H9 (cell line): ENCODE measurements at regions not wholly inside any gene's neighbourhood (a gene's known extent, or its start where the extent isn't known, plus 50 kb on each side); places are given as distances from the start of the nearest gene placed in this dataset.

ENCODE experiments used
- DNase-seq: peaks from one replicate; pipeline ENCODE4 v3.0.0-alpha.2; 2017
- H2AFZ ChIP-seq: one replicate; pipeline ENCODE4 v1.6.1; 2013; ENCODE audit warnings: mild to moderate bottlenecking, low read length, control low read depth, moderate library complexity
- H2AK5ac ChIP-seq: 2 replicates; pipeline ENCODE4 v1.6.1; 2013; ENCODE audit warnings: low read length, control low read depth, mixed read lengths; ENCODE audit not compliant: insufficient read length
- H2BK120ac ChIP-seq: one replicate; pipeline ENCODE4 v1.6.1; 2013; ENCODE audit warnings: low read depth, mild to moderate bottlenecking, low read length, control low read depth, inconsistent platforms; ENCODE audit not compliant: poor library complexity, severe bottlenecking
- H2BK12ac ChIP-seq: 2 replicates; pipeline ENCODE4 v1.6.1; 2013; ENCODE audit warnings: low read length, control low read depth, mixed read lengths, low read depth; ENCODE audit not compliant: insufficient read length
- H2BK15ac ChIP-seq: 2 replicates; pipeline ENCODE4 v1.6.1; 2013; ENCODE audit warnings: low read depth, low read length, control low read depth
- H2BK20ac ChIP-seq: one replicate; pipeline ENCODE4 v1.6.1; 2013; ENCODE audit warnings: low read depth, mild to moderate bottlenecking, low read length, control low read depth, inconsistent platforms; ENCODE audit not compliant: poor library complexity, severe bottlenecking
- H2BK5ac ChIP-seq: 2 replicates; pipeline ENCODE4 v1.6.1; 2013; ENCODE audit warnings: low read length, control low read depth, mixed read lengths; ENCODE audit not compliant: insufficient read length
- H3K14ac ChIP-seq: 2 replicates; pipeline ENCODE4 v1.6.1; 2013; ENCODE audit warnings: low read length, control low read depth; ENCODE audit not compliant: insufficient read depth
- H3K18ac ChIP-seq: 2 replicates; pipeline ENCODE4 v1.6.1; 2013; ENCODE audit warnings: low read depth, mild to moderate bottlenecking, mixed read lengths, low read length, control low read depth; ENCODE audit not compliant: insufficient read length
- H3K23ac ChIP-seq: 2 replicates; pipeline ENCODE4 v1.6.1; 2013; ENCODE audit warnings: low read length, control low read depth, mixed read lengths, low read depth; ENCODE audit not compliant: insufficient read length
- H3K23me2 ChIP-seq: 2 replicates; pipeline ENCODE4 v1.6.1; 2013; ENCODE audit warnings: low read depth, mild to moderate bottlenecking, mixed read lengths, low read length, control low read depth; ENCODE audit not compliant: insufficient read length, poor library complexity, severe bottlenecking
- H3K27ac ChIP-seq: 2 replicates; pipeline ENCODE4 v1.5.1; 2013; ENCODE audit warnings: low read length, control low read depth, mixed read lengths, low read depth; ENCODE audit not compliant: insufficient read length
- H3K27me3 ChIP-seq: 2 replicates; pipeline ENCODE4 v1.6.1; 2013; ENCODE audit warnings: low read length, control low read depth, inconsistent platforms; ENCODE audit not compliant: insufficient read depth
- H3K4ac ChIP-seq: 2 replicates; pipeline ENCODE4 v1.6.1; 2013; ENCODE audit warnings: low read depth, mild to moderate bottlenecking, control low read depth, inconsistent platforms, low read length, moderate library complexity
- H3K4me1 ChIP-seq: 2 replicates; pipeline ENCODE4 v1.6.1; 2013; ENCODE audit warnings: low read length, control low read depth, inconsistent platforms; ENCODE audit not compliant: insufficient read depth
- H3K4me2 ChIP-seq: 2 replicates; pipeline ENCODE4 v1.6.1; 2013; ENCODE audit warnings: low read length, control low read depth, mixed read lengths; ENCODE audit not compliant: insufficient read length, insufficient read depth
- H3K56ac ChIP-seq: 2 replicates; pipeline ENCODE4 v1.6.1; 2013; ENCODE audit warnings: low read depth, mild to moderate bottlenecking, mixed read lengths, low read length, control low read depth; ENCODE audit not compliant: insufficient read length
- H3K79me1 ChIP-seq: 2 replicates; pipeline ENCODE4 v1.6.1; 2013; ENCODE audit warnings: low read depth, mild to moderate bottlenecking, moderate library complexity, low read length, control low read depth, inconsistent platforms; ENCODE audit not compliant: insufficient read depth, poor library complexity, severe bottlenecking
- H3K79me2 ChIP-seq: 2 replicates; pipeline ENCODE4 v1.6.1; 2013; ENCODE audit warnings: low read length, control low read depth, inconsistent platforms; ENCODE audit not compliant: insufficient read depth
- H3K9ac ChIP-seq: 2 replicates; pipeline ENCODE4 v1.6.1; 2013; ENCODE audit warnings: low read length, control low read depth, mixed read lengths; ENCODE audit not compliant: insufficient read length; ENCODE audit errors: extremely low read depth
- H3K9me3 ChIP-seq: one replicate; pipeline ENCODE4 v1.6.1; 2013; ENCODE audit warnings: low read depth, low read length, inconsistent platforms; ENCODE audit not compliant: control insufficient read depth
- H3T11ph ChIP-seq: one replicate; pipeline ENCODE4 v1.6.1; 2013; ENCODE audit warnings: mild to moderate bottlenecking, low read length, control low read depth, inconsistent platforms
- H4K20me1 ChIP-seq: one replicate; pipeline ENCODE4 v1.6.1; 2013; ENCODE audit not compliant: control insufficient read depth, insufficient read length, insufficient read depth
- H4K5ac ChIP-seq: 2 replicates; pipeline ENCODE4 v1.6.1; 2013; ENCODE audit warnings: low read depth, mild to moderate bottlenecking, mixed read lengths, low read length, control low read depth; ENCODE audit not compliant: insufficient read length
- H4K8ac ChIP-seq: replicated peaks from 2 replicates; pipeline ENCODE4 v1.6.1; 2013; ENCODE audit warnings: low read length, control low read depth, mixed read lengths, low read depth; ENCODE audit not compliant: insufficient read length
- H4K91ac ChIP-seq: 2 replicates; pipeline ENCODE4 v1.6.1; 2013; ENCODE audit warnings: low read depth, mild to moderate bottlenecking, moderate library complexity, mixed read lengths, low read length, control low read depth; ENCODE audit not compliant: insufficient read length
- H3K27ac Mint-ChIP-seq, 3 experiments: 2 replicates in 2 of 3; 3 replicates in 1 of 3; pipeline ENCODE4 v1.8.0; 2020 to 2021; ENCODE audit warnings: mixed read lengths in 3 of 3, mild to moderate bottlenecking in 1 of 3, moderate library complexity in 1 of 3
- H3K27me3 Mint-ChIP-seq: 2 replicates; pipeline ENCODE4 v1.8.0; 2021; ENCODE audit warnings: low read depth, mild to moderate bottlenecking, moderate library complexity, mixed read lengths
- H3K36me3 Mint-ChIP-seq, 3 experiments: 2 replicates in 2 of 3; 3 replicates in 1 of 3; pipeline ENCODE4 v1.8.0; 2020 to 2021; ENCODE audit warnings: low read depth in 3 of 3, mixed read lengths in 3 of 3; ENCODE audit not compliant: insufficient read depth in 1 of 3
- H3K4me1 Mint-ChIP-seq, 2 experiments: 2 replicates each; pipeline ENCODE4 v1.8.0; 2020; ENCODE audit warnings: mixed read lengths in 2 of 2
- H3K4me3 Mint-ChIP-seq, 2 experiments: 2 replicates in 1 of 2; 3 replicates in 1 of 2; pipeline ENCODE4 v1.8.0; 2020 to 2021; ENCODE audit warnings: mild to moderate bottlenecking in 2 of 2, mixed read lengths in 2 of 2, moderate library complexity in 1 of 2
- H3K9me3 Mint-ChIP-seq, 2 experiments: 2 replicates in 1 of 2; 3 replicates in 1 of 2; pipeline ENCODE4 v1.8.0; 2020; ENCODE audit warnings: mild to moderate bottlenecking in 2 of 2, mixed read lengths in 2 of 2, moderate library complexity in 1 of 2
- WGBS: extraction: QIAGEN DNeasy Blood & Tissue Kit; methylation state at CpG from one replicate; pipeline ENCODE4 v1.1.7; 2013; ENCODE audit warnings: missing lambda C conversion rate, low lambda C conversion rate, mixed read lengths; ENCODE audit not compliant: insufficient read length; ENCODE audit errors: extremely low coverage; 5-methylcytosine and 5-hydroxymethylcytosine counted together
- TF ChIP-seq, protein P1 (sequence below): fragments of 200-600 bp; sonication (generic); conservative IDR thresholded peaks from 3 replicates; pipeline ENCODE4 v1.8.0; 2021; ENCODE audit warnings: antibody characterized with exemption, mild to moderate bottlenecking

DNA sequence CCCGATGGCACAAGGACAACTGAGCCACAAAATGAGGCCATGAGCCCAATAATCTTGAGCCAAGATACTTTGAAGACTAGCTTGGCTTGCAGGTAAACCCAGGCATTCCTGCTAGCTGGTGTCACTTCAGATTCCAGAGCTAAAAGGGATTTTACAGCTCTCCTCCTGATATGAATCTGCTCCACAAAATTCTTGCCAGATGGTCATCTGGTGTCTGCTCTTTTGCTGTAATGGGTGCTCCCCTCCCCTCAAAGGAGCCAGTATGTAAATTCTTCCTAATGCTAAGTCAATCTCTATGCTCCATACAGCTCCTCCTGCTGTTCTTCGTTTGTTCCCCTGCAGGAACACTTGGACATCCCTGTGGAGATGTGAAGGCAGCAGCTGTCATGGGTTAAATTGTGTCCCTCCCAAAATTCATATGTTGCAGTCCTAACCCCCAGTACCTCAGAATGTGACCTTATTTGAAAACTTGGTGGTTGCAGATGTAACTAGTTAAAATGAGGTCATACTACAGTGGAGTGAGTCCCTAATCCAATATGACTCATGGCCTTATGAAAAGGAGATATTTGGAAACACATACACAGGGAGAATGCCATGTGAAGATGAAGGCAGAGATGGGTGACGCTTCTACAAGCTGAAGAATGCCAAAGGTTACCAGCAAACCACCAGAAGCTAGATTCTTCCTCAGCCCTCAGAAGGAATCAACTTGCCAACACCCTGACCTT lies 180.6 kb upstream of the PALMD start:
- H2BK5ac ChIP-seq = no peak overlapping the region
- no peak overlapping the region for H2BK120ac ChIP-seq
- no peak overlapping the region for H2BK20ac ChIP-seq
- H3K4me2 ChIP-seq = no peak overlapping the region
- no peak overlapping the region for H2AK5ac ChIP-seq
- H3K79me1 ChIP-seq = no peaks in the 10 kb centered on the region
- no peaks in the 10 kb centered on the region for H3K4me1 ChIP-seq
- no CpG with 5 or more reads among the region's 3 CpGs for WGBS
- no peaks in the 10 kb centered on the region for H3K27me3 ChIP-seq
- TF ChIP-seq, protein P1, sequence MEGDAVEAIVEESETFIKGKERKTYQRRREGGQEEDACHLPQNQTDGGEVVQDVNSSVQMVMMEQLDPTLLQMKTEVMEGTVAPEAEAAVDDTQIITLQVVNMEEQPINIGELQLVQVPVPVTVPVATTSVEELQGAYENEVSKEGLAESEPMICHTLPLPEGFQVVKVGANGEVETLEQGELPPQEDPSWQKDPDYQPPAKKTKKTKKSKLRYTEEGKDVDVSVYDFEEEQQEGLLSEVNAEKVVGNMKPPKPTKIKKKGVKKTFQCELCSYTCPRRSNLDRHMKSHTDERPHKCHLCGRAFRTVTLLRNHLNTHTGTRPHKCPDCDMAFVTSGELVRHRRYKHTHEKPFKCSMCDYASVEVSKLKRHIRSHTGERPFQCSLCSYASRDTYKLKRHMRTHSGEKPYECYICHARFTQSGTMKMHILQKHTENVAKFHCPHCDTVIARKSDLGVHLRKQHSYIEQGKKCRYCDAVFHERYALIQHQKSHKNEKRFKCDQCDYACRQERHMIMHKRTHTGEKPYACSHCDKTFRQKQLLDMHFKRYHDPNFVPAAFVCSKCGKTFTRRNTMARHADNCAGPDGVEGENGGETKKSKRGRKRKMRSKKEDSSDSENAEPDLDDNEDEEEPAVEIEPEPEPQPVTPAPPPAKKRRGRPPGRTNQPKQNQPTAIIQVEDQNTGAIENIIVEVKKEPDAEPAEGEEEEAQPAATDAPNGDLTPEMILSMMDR = no peak
- no peak overlapping the region for H3K27ac ChIP-seq
- H4K8ac ChIP-seq = no peak overlapping the region
- H3K56ac ChIP-seq = no peak overlapping the region
- H3T11ph ChIP-seq = no peak overlapping the region
- H2AFZ ChIP-seq = no peak overlapping the region
- no peaks in the 10 kb centered on the region for H3K23me2 ChIP-seq
- no peaks in the 10 kb centered on the region for H3K79me2 ChIP-seq
- no peak overlapping the region for H4K5ac ChIP-seq
- no peak overlapping the region for H3K27ac Mint-ChIP-seq
- no peaks in the 10 kb centered on the region for H3K9me3 Mint-ChIP-seq
- H3K4me3 Mint-ChIP-seq = no peak overlapping the region
- peaks cover 10 to 12% of the 10 kb centered on the region in 2 experiments for H3K4me1 Mint-ChIP-seq
- no peak overlapping the region for H3K4ac ChIP-seq
- no peak for DNase-seq
- no peak overlapping the region for H3K14ac ChIP-seq
- H3K9ac ChIP-seq = no peak overlapping the region
- no peaks in the 10 kb centered on the region for H3K27me3 Mint-ChIP-seq
- H3K36me3 Mint-ChIP-seq = no peaks in the 10 kb centered on the region
- no peak overlapping the region for H4K91ac ChIP-seq
- H3K18ac ChIP-seq = no peak overlapping the region
- no peaks in the 10 kb centered on the region for H4K20me1 ChIP-seq
- H3K23ac ChIP-seq = no peak overlapping the region
- no peaks in the 10 kb centered on the region for H3K9me3 ChIP-seq
- H2BK15ac ChIP-seq = no peak overlapping the region
- H2BK12ac ChIP-seq = no peak overlapping the region
